NCI-H1105 treated with DMSO at 0.1 percent for 48 hours (cell line): ENCODE measurements at regions not wholly inside any gene's neighbourhood (a gene's known extent, or its start where the extent isn't known, plus 50 kb on each side); places are given as distances from the start of the nearest gene placed in this dataset.
"Not testable (repeated sequence)": the region's sequence is repeated elsewhere in the genome, so short reads cannot be mapped to it uniquely, and the experiment has no call there.

Experiments
- DNase-seq: peaks from one replicate; lab custom pipeline; 2025; lab: John Stamatoyannopoulos, UW

DNA sequence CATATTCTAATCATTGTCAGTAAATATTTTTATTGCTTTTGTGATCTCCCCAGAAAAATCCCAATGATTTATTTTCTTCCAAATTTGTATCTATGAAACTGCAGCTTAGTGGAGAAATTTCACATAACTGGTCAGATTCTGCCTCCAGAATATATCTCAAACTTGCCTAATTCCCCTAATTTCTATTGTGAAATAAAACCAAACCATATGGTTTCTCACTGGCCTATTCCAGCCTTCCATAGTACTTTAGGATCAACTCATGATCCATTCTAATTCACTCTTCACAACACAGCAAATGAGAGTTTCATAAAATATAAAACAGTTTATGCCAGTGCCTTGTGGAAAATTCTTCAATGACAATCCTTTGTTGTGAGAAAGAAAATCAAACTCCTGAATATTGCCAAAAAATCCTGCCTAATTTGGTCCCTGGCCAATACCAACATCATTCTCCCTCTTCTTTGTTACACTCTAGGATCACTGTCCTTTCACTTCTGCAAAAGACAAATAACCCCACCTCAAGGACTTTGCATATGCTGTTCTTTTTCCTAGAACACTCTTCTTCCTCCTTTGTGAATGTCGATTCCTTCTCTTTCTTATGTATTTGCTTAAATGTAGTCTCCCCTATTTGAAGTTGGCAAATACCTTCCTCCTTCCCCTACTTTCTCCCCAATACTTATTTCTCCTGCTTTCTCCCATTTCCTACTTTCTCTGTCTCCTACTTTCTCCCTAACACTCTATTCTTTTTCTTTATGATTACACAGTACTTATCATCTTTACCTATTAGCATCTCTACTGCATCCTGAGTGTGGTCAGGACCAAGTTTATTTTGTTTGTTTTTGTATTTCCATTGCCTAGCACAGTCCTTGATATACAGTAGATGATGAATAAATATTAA is 587.5 kb downstream of the RFPL4B start:
- no peak for DNase-seq

DNA sequence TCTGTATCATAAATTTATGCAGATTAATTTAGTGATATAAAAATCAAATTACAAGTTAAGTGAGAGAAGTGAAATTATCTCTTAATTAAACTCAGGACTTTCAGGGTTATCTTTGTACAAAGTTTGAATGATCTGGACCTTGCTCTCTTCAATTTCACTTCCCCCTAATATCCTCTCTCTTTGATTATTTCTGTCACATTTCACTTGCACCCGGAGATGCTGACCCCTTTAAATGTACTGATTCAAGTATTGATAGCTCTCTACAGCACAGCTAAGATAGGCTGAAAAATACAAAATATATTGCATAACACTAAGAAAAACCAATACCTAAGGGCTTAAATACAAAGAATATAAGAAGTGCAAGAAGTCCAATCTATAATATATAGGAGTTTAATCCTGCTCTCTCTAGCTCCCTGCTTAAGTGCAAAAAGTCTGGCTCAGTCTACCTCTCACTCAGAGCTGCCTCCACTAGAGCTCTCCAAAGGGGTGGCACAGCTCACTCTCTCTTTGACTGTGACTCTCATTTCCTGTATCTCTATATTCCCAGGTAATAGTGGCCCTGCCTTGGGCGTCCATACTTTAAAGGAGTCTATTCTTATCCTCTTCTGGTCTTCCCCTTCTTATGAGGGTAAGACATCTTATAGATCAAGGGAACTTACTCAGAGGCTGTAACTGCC is 588.4 kb downstream of the RFPL4B start:
- DNase-seq, result no peak

DNA sequence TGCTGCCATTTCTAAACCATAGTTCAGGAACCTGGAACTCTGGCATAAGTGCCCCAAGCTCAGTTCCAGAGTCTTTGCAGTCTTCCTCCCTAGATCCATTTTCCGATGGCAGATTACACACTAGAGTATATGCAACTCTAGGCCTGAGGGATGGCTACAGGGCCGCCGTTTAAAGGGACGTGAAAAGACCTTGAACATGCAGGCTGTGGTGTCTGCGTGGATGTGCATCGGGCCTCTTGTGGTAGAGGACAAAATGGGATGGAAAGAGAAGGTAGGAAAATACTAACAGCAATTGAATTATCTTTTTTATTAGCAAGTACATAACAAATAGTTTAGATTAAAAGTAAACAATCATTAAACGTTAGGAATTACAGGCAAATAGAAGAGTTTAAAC is 588.9 kb downstream of the RFPL4B start:
- DNase-seq, result no peak

DNA sequence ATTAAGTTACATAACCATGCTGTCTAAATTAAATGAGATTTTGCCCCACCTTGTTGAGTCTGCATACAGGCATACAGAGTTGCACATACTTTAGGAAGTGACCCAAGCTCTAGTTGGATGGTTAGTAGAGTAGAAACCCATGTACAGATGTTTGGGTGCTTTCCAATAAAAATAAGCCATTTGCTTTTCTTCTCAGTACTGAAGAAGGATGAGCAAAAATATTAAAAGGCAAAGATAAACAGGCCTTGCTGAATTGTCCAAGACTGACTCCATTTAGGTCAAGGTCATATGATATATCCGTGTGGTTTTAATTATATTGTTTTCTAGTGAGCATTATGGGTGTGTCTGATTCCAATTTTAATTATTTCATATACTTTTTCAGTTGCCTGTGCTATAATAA is 589.4 kb downstream of the RFPL4B start:
- no peak for DNase-seq

DNA sequence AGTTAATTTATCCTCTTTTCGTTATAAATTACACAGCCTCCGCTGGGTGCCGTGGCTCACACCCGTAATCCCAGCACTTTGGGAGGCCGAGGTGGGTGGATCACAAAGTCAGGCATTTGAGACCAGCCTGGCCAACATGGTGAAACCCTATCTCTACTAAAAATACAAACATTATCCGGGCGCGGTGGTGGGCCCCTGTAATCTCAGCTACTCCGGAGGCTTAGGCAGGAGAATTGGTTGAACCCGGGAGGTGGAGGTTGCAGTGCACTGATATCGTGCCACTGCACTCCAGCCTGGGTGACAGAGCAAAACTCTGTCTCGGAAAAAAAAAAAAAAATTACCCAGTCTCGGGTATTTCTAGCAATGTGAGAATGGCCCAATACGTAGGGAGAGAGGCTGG is 590.6 kb downstream of the RFPL4B start:
- DNase-seq, result not testable (repeated sequence)

DNA sequence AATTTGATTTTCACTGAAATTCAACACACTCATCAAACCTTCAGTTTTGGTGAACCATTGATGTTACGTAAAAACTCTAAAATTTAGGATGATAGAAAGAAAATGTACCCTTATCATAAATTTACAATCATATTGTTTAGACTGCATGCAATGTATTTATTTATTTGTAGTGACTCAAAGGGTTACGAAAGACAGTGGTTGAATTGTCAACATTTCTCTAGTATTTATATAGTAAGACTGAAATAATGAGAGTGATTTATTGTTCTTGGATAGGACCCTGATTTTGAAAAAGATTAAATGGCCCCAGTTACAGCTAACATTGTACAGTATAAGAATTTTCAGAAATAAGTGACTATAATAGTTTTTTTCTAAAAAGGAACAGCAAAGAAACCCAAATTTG is 591.5 kb downstream of the RFPL4B start:
- DNase-seq, result peak; percentile 45

DNA sequence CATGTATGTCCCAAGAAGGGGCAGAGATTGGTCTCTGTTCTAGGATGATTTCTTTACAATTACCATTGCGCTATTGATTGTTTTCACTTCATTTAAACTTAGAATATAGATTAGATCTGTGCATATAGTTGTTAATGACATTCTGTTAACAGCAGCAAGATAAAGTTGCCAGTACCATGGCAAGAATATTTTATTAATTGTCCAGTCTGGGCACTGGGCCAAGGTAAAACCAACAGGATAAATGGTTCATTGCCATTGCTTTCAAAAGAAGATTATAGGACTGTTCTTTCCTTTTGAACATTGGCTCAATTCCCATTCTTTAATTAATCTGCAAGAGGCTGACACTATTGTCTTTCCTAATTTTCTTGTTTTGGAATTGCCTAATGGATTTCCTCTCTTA is 592.4 kb downstream of the RFPL4B start:
- DNase-seq, result peak; percentile 98

DNA sequence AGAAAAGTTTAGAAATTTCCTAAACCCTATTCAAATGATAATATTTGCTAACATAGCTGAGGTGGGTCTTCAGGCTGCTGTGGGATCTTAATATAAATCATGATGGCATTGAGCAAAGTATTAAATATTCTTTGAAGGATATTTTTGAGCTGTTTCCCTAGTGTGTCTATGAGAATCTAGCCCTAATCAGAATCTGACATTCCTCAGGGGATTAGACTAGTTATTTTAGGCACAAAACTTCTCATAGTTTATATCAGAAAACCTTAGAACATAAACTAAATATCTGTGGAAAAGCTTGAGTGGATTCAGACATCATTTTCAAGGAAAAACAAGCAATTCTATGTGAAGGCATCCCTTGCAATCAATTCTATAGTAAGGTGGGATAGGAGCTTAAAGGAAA is 594.5 kb downstream of the RFPL4B start:
- DNase-seq, result no peak

DNA sequence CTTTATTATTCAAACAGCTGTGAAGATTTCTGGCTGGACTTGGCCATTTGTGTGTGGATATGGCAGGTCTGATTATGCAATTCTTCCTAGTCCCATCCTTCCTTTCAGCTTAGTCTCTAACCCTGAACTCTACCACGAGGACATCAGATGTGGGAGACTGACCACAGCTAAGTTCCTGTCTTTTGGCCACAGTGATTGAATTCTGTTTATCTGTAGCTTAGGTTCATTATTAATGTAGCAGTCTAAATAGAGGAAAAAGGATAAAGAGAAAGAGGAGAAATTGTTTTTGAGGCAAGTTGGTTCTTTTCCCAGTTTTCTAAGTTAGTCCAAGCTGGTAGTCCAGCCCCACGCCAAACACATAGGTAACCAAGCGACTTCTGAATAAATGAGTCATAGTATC is 598.9 kb downstream of the RFPL4B start:
- DNase-seq, result no peak

DNA sequence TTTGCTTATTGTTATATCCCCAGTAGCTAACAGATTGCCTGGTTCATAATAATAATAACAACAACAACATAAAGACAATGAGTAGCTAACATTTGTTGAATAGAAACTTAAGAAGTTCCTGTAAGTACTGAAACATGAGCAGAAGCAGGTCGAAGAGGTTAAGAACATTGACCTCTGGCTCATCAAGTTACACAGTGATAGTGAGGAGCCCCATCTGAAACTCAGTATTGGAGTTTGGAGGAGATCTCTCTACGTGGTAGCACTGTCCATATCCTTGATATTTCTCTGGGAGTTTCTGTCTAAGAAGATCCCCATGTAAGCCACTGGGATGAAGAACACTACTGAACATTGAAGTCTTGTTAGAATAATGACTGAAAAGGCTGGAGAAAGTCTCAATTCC is 600.4 kb downstream of the RFPL4B start:
- no peak for DNase-seq

DNA sequence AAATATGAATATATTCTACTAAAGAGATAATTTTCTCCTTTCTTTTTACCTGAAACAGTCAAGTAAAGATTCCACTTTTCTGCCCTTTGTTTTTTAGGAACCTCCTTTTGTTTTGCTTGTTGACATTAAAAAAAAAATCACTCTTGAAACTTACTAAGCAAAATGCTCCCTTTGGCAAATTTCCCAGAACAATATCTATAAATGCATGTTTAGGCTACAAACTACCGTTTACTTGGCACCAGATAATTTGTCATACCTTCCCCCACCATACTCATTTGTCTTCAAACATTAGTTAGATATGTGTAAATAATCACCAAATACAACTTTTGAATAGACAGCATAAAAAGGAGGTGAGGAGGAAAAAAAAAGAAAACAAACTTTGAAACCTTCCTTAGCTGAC is 604.7 kb downstream of the RFPL4B start:
- DNase-seq, result peak; percentile 99

DNA sequence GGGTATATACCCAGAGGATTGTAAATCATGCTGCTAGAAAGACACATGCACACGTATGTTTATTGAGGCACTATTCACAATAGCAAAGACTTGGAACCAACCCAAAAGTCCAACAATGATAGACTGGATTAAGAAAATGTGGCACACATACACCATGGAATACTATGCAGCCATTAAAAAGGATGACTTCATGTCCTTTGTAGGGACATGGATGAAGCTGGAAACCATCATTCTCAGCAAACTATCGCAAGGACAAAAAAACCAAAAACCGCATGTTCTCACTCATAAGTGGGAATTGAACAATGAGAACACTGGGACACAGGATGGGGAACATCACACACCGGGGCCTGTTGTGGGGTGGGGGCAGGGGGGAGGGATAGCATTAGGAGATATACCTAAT is 608.6 kb downstream of the RFPL4B start:
- DNase-seq, result not testable (repeated sequence)

DNA sequence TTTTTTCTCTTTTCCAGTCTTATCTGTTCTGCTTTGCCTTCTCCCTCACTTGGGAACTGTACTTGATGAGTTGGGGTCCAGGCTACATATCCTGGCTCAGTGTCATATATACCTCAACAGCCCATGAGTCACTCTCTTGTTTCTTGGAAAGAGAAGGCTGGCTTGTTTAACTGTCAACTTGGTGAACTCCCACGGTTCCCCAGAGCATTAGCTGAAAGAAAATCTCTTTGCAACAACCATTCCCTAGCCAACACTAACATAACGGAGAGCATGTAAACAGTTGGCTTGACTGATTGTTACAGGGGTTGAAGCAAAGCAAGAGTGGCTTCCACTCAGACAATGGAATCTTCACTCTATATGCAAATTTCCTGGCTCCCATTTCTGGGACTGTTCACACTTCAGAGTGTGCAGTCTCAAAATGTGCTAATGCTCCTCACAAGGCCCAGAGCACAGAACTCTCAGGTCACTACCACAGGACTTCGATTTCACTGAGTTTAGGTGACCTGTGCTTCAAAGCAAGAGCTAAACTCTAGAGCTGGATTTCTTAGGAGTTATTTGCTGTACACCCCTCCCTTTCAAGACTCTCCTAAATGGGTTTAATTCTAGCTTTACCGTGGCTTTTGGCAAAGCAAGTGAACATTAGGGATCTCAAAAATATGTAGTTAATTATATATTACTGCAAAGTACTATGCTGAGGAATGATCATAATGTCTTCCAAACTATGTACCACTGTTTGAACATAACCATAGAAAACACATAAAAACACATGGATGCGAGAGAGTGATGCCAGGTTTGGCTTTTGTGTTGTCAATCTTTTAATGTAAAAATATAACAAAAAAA is 609.8 kb downstream of the RFPL4B start:
- no peak for DNase-seq

DNA sequence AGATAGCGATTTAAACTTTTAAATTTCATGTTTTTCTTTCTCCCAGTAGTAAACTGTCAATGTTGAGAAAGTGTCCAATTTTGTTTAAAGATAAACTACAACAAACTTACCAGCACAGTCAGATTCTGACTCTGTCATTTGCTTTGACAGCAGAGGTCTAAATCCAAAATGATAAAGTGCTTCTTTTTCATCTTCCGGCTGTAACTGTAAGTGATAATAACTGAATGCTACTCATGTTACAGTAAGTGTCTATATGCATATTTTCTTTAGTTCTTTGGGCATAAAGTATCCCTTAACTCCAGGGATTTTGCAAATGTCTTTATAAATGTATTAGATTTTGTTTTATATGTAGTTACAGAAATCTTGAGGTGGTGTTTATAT is 610.4 kb downstream of the RFPL4B start:
- DNase-seq, result no peak

DNA sequence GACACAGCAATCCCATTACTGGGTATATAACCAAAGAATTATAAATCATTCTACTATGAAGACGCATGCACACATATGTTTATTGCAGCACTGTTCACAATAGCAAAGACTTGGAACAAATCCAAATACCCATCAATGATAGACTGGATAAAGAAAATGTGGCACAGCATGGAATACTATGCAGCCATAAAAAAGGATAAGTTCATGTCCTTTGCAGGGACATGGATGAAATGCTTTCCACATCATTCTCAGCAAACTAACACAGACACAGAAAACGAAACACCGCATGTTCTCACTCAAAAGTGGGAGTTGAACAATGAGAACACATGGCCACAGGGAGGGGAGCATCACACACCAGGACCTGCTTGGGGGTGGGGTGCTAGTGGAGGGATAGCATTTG is 613.0 kb downstream of the RFPL4B start:
- DNase-seq, result not testable (repeated sequence)

DNA sequence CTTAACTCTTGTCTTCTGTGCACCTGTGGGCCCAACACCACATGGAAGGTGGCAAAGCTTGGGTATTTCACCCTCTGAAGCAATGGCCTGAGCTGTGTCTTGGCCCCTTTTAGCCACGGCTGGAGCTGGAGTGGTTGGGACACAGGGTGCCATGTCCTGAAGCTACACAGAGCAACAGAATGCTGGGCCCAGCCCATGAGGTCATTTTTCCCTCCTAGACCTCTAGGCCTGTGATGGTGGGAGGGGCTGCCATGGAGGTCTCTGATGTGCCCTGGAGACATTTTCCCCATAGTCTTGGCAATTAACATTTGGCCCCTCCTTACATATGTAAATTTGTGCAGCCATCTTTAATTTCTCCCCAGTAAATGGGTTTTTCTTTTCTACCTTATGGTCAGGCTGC is 620.8 kb downstream of the RFPL4B start:
- no peak for DNase-seq

DNA sequence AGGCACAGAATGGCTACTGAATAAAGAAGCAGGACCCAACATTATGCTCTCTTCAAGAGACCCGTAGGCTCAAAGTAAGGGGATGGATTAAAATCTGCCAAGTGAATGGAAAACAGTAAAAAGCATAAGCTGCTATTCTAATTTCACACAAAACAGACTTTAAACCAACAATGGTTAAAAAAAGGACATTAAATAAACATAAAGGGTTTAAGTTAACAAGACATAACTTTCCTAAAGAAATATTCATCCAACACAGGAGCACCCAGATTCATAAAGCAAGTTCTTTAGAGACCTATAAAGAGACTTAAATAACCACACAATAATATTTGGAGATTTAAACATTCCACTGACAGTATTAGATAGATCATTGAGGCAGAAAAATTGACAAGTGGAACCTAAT is 624.5 kb downstream of the RFPL4B start:
- no peak for DNase-seq

DNA sequence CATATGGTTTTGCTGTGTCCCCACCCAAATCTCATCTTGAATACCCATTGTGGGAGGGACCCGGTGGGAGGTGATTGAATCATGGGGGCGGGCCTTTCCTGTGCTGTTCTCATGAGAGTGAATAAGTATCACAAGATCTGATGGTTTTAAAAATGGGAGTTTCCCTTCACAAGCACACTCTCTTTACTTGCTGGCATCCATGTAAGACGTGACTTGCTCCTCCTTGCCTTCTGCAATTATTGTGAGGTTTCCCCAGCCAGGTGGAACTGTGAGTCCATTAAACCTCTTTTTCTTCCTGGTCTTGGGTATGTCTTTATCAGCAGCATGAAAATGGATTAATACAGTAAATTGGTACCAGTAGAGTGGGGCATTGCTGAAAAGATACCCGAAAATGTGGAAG is 627.8 kb downstream of the RFPL4B start:
- DNase-seq, result not testable (repeated sequence)

DNA sequence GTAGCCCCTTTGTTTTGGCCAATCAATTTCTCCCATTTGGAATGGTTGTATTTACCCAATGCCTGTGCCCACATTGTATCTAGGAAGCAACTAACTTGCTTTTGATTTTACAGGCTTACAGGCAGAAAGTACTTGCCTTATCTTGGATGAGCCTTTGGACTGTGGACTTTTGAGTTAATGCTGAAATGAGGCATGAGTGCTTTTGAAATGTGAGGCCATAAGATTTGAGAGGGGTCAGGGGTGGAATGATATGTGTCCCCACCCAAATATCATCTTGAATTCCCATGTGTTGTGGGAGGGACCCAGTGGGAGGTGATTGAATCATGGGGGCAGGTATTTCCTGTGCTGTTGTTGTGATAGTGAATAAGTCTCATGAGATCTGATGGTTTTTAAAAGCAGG is 629.4 kb downstream of the RFPL4B start:
- not testable (repeated sequence) for DNase-seq

DNA sequence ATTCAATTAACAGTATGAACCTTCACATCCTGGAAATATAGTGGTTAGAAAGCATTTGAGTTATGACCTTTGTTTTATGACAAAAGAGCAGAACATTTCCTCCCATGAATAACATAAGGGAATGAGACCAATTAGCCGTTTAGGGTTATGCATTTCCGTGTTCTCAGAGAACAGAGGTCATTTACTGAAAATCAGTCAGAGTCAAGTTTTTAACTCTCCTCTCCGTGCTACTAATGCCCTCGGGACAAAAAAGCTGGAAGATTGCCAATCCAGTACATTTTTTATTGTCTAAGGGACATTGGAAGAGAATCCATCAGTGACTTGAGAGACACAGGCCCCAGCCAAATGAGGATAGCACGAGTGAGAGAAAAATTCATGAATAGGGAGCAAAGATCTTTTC is 632.7 kb downstream of the RFPL4B start:
- DNase-seq, result peak; percentile 75

DNA sequence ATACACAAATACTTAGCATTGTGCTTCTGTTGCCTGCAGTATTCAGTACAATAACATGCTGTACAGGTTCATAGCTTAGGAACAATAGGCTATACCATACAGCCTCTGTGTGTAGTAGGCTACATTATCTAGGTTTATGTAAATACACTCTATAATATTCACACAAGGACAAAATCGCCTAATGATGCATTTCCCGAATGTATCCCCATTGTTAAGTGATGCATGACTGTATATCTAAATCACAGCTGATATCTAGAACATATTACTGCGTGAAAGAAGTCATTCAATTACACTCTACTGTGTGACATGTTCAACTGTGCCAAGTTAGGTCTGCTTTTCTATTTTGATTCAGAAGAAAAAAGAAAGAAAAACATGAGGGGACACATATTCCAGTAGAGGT is 633.5 kb downstream of the RFPL4B start:
- DNase-seq, result no peak

DNA sequence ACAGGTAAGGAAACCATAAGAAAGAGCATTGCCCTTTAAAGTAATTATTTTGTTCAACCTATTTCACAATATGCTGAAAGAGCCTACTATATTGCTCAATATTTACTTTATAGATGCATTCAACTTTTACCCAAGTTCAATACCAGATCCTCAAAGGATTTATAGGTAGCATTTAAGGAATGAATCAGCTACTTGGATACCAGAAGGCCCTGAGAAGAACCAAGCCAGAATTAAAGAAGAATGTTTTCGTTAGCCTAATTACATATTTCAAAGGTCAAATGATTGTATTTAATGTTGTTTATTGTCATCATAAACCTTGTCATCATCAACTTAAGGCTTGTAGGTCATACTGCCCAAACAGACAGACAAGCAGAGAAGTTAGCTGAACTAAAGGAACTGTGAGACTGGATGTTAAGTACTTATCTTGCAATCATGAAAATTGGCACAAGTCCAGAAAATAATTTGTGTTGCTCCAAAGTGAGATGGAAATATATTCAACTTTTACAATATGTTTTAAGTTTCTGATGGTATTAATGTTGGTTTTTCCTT is 636.7 kb downstream of the RFPL4B start:
- peak; percentile 40 for DNase-seq
